Embryonic facial prominence (tissue), 1 donor: ENCODE measurements at regions not wholly inside any gene's neighbourhood (a gene's known extent, or its start where the extent isn't known, plus 50 kb on each side); places are given as distances from the start of the nearest gene placed in this dataset.

ENCODE experiments used
- DNase-seq: peaks from one replicate; pipeline ENCODE4 v3.0.0-alpha.2; 2016; ENCODE audit errors: extremely low spot score

DNA sequence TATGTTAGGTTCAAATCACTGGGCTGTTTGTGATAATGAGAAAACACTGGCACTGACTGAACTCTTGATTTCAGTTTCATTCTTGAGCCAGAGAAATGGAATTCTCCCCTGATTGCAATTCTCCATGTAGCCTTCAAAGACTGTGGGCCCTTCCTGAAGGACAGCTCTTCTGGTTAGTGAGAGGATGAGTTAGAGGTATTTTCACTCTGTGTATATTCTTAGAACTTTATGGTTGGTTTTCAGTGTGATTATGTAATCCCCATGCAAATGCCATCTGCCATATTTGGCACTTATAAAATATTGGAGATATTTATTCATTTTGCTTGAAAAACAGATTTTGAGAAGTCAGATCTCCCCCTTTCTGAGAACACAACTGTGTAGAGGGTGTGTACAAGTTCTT, 323.7 kb downstream of the SLC4A3 start:
- DNase-seq: no peak

DNA sequence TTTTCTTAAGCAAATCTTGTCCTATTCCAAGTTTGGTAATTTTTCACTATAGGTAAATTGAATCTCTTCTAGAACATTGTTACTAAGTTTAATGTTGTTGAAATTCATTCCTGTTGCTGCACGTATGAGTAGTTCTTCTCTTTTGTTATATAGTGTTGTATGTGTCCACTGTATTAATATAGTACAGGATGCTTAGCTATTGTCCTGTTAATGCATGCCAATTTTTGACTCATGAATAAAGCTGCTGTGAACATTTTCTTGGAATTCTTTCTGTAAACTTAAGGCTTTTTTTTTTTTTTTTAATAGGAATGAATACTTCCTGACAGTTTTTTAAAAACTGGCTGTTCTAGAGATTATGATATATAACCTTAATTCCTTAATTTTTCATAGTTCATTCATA, 326.9 kb downstream of the SLC4A3 start:
- no peak for DNase-seq

DNA sequence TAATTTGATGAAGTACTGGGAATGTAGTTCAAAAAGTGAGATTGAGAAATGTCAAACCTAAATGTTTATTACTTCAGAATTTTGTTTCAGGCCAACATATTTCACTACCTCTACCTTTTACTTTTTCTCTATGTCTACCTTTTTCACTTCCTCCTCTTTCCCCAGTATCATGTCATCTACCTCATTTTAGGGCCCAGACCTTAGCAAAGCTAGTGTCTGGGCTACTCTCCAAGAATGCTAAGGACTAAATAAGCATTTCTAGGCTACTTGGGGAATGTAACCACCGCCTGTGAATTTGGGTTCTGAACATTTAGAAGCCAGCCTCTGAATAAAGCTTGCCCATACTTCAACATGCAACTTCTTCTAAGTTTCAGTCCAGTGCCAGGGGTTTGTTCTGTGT, 330.4 kb downstream of the SLC4A3 start:
- no peak for DNase-seq

DNA sequence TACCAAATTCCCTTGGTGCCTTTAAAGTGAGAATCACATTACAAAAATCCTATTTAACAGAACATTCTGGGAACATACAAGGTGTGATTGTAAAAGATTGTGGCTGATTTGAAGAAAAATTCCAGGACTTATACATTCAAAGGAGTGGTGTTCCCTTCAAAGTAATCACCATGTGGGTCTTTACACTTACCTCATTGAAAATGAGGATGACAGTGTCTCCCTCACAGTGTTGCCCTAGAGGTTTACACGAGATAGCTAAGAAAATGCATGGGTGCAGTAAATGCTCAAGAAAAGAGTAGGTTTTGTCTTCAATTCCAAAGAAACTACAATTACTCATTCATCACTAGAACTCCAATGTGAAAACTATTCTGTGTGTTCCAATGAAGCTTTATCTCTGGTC, 331.5 kb downstream of the SLC4A3 start:
- no peak for DNase-seq

DNA sequence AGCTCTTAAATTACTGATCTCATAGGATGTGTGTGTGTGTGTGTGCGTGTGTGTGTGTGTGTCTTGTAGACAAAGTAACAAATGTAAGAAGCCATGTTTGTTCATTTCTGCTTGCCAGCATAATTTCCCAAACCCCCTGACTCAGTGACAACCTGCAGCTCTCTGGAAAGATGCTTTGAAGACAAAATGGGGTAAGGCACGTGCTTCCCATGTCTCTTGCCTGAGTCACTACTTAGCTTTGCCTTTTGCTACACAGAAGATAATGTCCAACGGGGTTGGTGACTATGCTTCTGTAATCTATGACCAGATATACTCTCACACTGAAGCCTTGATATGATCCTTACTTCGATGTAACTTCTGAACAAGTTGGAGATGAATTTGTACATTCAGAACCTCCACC, 332.0 kb downstream of the SLC4A3 start:
- no peak for DNase-seq

DNA sequence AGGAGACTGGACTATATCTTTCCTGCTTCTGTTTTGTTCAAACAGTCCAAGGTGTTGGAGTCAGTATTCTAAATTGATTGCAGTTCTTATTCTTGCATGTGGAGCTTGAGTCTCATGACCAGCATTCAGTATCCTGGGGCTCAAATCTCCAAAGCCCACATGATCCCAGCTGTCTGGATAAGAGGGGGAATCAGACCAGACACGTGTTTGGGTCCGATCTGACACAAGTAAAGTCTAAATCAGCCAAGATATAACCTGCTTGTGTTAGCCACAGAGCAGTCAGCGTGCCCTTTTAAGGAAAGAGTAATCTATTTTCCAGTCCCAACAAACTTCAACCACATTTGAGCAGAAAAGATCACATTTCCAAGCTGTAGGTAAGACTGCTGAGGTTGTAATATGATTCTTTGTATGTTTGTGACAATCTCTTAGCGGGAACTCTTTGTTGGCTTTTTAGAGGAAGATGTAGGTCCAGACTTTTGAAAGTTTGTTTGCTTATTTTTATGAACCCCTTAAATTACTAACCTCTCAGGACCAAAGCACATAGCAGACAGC, 334.6 kb downstream of the SLC4A3 start:
- no peak for DNase-seq

DNA sequence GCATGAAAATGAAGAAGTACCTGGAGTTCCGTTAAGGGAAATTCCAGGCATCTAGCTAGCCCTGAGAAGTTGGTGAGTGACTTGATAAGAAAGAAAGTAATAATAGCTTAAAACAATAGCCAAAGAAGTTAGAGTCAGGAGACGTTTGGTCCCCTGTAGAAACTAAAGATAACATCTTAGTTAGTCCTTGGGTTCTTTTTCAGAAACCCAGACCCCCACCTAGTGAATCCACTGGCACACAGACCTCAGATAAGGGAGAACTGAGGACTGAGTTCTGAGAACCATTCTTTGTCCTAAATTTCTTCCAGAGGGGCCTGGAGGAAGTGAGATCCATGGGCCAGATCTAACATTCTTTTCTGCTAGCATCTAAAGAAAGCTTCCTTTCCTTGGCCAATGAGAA, 335.4 kb downstream of the SLC4A3 start:
- no peak for DNase-seq

DNA sequence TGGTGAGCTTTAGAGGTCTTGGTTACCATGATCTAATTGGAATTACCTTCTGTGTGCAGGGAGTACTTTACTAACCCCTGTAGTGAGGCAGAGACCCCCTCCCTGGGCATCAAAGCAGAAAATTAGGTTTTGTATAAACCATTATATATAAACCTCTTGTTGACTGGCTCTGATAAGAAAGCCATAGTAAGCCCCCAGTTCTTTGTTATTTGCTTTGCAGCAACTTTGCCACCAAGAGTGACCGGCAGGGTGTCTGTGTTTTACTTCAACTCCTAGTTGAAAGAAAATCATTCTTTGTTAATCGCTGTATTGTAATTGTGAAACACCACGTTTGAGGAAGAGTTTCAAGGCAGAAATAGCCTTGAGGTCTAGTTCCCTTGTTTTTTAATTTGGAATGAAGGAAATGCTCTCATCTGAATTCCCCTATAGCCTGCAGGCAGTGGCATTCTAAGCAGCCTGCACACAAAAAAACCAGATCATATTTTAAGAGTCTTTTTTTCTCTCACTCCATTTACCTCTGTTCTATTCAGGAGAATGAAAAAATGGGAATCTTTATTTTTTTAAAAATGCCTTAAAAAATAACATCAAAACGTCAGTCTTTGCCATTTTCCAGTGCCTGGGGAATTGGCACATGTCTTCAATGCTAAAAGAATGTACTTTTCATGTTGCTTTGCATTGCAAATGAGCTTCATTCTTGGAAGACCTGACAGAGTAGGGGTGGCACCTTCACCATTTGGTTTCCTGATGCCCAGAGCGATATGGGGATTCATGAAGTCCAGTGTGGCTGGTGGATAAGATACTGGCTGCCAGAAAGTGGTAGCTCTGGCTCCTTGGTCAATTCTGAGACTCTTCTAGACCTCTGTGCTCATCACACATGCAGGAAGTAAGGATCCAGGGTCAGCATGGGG, 338.1 kb downstream of the SLC4A3 start:
- DNase-seq: no peak

DNA sequence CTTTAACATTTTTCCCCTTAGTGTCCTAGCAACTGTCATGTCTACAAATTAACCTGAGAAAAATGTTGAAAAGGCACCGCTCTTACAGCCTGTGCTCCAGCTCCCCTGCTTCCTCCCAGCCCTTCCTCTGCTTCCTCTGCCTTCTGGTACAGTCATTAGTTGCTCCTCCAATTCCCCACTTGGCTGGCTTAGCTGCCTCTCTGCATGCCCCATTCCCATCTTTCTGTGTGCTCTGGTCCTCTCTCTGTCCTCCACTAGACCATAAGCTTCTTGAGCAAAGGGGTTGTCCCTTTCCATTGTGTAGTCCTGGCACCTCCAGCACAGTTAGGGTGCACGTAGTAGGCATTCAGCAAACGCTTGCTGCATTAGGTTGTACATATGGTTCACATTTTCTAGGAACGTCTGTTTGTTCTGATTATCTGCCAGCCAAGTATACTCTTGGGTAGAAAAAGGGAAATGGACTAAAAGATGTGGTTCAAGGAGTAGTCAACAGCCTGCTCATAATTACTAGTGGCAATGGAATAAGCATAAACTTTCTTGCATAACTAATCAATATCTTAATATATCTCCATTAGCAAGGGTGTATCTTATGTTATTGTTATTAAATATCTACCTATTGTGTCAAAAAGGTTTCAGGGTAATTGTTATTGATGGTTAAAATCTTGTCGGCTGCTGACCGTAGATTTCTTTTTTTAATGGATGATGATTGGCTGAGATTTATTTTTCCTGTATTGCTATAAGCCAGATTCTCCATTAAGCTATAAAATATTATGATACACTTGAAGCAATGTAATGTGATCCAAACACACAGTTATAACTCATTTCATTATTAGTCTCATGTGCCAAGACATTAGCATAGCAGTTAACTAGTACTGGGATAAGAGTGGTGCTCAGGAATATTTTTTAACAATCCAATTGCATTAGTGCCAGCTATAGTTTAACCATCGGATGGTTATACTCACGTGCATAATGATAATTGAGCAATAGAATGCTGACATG, 340.1 kb downstream of the SLC4A3 start:
- no peak for DNase-seq

DNA sequence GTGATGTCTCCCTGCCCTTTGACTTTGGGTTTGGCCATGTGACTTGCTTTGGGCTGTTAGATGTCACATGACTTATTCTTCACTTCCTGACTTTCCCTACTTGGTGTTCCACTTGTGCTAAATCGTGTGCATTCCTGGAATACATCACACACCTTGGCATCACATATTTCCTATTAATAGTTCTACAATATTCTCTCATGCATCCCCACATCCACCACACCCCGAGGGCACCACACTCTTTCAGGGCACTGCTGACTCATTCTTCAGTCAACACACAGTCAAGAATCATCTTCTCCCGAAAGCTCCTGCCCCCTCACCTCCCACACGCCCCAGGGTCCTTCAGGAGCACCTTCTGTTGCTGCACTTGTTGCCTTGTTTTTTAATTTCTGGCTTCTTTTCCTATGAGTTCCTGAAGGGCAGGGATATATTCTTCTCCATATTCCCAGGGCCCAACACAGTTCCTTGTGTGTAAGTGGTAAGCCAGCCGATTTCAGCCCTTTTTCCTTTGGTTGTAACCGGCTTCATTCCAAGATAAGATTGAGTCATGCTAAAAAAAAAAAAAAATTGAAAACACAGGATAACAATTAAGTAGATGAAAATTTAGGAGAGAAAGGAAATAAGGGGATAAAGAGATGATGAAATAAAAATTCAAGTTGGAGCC, 341.4 kb downstream of the SLC4A3 start:
- DNase-seq: no peak

DNA sequence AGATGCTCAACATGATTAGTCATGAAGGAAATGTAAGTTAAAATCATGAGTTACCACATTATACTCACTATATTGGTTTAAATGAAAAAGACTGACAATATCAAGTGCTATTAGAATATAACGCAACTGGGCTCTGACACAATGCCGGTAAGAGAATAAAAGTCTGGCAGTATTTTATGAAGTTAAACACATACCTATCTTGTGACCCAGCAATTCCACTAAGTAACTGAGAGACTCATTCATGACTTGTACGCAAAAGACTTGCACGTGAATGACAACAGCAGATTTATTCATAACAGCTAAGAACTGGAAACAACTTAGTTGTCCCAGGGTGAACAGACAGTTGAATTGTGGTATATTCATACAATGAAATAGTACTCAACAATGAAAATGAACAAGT, 342.1 kb downstream of the SLC4A3 start:
- no peak for DNase-seq

DNA sequence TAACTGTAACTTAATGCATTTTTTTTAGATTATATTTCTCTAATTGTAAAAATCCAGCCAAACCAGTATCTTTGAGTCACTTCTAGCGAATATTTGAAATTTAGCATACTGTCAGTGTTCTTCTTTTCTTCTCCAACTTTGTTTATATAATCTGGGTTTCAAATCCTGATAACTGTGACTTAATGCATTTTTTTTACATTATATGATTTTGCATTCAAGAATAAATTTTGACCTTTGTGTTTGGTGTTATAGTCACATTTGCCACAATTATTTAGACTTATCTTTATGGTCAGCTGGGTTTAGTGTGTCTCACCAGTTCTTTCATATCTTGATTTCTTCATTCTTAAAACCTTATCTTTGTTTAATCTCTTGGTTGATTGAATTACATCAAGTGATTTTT, 345.7 kb downstream of the SLC4A3 start:
- DNase-seq: no peak

DNA sequence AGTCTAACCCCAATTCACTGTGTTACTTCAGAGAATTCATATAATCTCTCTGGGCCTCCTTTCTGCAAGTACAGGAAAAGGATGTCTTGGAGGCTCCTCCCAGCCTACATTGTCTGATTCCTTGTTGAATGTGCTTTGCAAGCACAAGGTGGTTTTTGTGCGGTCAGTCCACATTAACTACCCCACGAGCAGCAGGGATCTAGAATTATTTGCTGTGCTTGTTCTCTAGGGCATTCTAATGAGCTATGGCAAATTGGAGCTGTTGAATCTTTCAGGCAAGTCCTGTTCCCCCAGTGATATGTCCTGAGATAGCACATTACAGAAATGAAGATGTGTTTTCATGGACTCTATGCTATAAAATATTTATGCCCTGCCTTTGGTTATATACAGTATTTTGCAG, 349.4 kb downstream of the SLC4A3 start:
- no peak for DNase-seq

DNA sequence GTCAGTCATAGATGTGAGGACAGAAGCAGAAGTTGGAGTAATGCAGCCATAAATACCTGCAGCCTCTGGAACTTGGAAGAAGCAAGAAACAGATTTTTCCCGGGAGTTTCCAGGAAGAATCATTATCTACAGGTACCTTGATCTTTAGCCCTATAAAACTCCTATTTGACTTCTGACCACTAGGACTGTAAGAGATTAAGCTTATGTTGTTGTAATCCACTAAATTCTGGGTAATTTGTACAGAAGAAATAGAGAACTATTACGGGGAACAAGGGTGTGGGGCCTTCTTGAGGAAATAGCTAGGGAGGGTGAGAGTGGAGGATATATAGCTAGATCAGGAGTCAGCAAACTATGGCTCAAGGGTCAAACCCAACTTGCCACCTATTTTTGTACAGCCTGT, 353.2 kb downstream of the SLC4A3 start:
- DNase-seq: no peak

DNA sequence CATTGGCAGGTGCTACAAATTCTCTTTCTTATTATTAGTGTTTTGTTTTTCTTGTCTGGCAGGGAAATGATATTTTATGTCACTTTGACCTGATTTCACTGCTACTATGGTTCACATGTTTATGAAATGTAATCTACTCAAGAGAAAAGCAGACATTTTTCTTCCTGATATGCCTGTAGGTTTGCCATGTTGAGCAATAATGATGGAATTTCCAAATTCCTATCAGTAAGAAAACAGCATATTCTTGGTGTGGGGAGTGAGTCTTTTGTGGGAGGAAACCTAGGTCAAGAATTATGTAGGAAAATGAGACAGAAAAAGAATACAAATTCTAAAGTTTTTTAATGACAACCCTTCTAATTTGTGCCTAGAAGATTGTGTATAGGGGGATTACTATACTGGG, 356.4 kb downstream of the SLC4A3 start:
- no peak for DNase-seq

DNA sequence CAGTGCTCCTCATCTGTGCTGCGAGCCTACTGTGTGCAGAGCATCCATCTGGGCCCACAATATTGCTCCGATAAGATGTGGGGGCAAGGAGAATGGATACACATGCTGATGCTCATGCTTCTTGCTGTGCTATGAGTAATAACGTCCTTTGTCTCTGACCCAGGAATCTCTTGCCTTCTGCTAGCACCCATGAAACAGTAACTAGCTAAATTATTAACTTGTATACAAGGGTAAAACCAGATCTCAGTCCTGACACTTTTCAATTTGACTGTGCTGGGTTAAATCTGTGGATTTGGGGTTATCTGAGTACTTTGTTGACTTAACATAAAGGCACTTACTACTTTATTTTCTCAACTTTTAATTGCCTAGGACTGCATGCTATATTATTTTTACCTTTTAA, 357.6 kb downstream of the SLC4A3 start:
- DNase-seq: no peak

DNA sequence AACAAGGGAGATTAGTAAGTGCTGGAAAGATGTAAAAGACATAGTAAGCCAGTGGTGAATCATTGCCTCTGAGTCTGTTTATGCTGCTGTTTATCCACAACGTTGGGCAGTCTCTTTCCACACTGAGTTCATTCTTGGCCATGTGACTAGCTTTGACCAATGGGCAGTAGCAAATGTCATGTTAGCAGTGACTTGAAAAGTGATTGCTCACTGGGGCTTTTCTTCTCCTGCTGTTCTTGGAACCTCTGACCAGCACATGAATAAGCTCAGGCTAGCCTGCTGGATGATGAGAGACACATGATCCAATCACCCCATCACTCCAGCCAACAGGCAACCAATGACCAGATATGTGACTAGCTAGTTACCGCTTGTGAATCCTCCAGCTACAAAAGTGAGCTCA, 360.4 kb downstream of the SLC4A3 start:
- DNase-seq: no peak

DNA sequence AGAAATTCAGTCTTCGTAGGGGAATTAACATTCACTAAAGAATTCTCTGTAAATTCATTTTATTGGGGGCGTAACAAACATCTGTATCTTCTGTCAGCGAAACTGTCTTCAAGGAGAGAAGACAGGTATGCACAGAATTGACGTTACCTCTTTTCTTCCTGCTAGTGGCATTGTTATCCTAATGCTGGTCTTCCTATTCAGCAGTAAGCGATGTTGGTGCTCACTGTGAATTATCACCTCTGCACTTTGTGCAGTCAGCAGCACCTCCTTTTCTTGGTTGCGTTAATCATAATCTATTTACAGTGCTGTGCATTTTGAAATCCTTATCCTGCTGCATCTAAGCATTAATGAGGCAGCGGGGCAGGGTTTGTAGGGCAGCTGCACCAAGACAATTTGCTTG, 362.3 kb downstream of the SLC4A3 start:
- DNase-seq: no peak

DNA sequence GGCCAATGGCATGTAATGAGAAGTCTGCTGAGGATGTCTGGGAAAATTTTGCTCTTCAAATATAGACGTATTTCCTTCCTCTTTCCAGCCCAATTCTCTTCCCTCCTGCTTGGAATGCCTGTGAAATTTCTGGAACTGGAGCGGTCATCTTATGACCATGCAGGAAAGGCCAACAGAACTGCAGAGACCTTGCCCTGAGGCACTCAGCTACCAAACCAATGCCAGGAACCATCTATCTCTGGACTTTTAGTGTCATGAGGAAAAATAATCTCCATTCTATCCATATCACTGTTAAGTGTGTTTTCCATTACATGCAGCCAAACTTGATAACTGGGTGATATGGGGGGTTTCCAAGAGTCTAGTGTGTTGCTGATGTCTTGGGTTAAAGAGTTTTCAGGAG, 363.7 kb downstream of the SLC4A3 start:
- no peak for DNase-seq

DNA sequence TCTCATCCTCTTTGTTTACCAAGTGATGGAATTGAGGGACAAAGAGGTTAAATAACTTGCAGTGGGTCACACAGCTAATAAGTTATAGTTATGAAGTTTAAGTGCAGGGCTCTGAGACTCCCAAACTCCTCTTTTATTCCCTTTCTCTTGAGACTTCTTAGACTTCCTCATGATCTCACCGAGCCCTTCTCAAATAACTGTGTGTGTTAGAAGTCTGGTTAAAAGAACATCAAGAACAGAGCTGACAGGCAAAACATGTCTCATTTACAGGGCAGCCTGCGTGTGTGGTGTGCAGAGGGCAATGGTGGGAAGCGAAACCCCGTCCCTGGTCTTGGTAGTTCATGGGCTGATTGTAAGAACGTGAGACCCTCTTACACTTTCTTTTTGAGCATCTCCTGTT, 368.0 kb downstream of the SLC4A3 start:
- DNase-seq: no peak

DNA sequence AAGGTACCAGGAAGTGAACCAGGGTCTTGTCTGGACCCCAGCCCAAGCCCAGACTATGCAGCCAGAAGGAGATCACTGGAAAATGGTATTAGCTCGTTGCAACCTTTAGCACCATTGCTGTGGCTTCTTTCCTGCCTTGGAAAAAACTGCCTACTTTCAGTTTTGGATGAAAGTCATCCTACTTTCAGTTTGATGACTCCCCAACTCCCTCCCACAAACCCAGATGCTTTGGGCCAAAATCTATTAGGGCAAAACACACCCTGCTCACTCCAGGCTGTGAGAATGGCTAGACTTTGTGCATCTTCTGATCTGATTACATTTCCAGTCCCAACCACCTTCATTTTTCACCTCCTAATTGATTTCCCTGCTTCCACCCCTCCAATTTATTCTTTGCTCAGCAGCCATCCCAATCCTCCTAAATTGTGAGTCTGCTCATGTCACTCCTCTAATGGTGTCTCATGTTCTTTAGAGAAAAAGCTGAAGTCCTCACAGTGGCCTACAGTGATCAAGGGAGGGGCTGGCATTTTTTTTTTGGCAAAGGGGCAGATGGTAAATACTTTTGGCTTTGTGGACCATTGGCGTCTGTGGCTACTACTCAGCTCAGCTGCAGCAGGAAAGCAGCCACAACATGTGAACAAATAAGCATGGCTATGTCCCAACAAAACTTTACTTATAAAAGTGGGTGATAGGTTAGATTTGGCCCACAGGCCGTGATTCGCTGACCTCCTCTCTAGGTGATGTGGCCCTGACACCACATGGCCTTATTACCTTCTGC, 368.7 kb downstream of the SLC4A3 start:
- DNase-seq: no peak
